SK-N-SH (cell line): ENCODE measurements at regions not wholly inside any gene's neighbourhood (a gene's known extent, or its start where the extent isn't known, plus 50 kb on each side); places are given as distances from the start of the nearest gene placed in this dataset.

Experiments used
- ELF1 ChIP-seq: IDR thresholded peaks from 2 replicates; pipeline ENCODE4 v1.4.0; 2012
- EP300 ChIP-seq, 2 experiments: IDR thresholded peaks; 2 replicates each; pipeline versions ENCODE4 v1.4.0 to v1.6.1; 2012; ENCODE audit warnings: borderline replicate concordance in 1 of 2, low read depth in 1 of 2, low read length in 1 of 2
- NRF1 ChIP-seq: IDR thresholded peaks from 2 replicates; pipeline ENCODE4 v1.6.1; 2012; ENCODE audit warnings: low read depth, mild to moderate bottlenecking, low read length
- POLR2AphosphoS5 ChIP-seq: IDR thresholded peaks from 2 replicates; pipeline ENCODE4 v1.6.1; 2012; ENCODE audit warnings: low read depth, low read length
- RAD21 ChIP-seq: IDR thresholded peaks from 2 replicates; pipeline ENCODE4 v1.6.1; 2012; ENCODE audit warnings: mild to moderate bottlenecking, low read length
- TF ChIP-seq, protein P1 (sequence below): fragments of 200-600 bp; sonication (generic); IDR thresholded peaks from 2 replicates; pipeline ENCODE4 v1.6.1; 2017; ENCODE audit warnings: antibody characterized with exemption, mild to moderate bottlenecking, moderate library complexity
- TF ChIP-seq, protein P2 (sequence below): IDR thresholded peaks from 2 replicates; pipeline ENCODE4 v1.6.1; 2012; ENCODE audit warnings: mild to moderate bottlenecking, low read depth, low read length, moderate library complexity

GRCh38 chr2:42999856-43000241, 207.5 kb upstream of the HAAO start:
- TF ChIP-seq, protein P1, sequence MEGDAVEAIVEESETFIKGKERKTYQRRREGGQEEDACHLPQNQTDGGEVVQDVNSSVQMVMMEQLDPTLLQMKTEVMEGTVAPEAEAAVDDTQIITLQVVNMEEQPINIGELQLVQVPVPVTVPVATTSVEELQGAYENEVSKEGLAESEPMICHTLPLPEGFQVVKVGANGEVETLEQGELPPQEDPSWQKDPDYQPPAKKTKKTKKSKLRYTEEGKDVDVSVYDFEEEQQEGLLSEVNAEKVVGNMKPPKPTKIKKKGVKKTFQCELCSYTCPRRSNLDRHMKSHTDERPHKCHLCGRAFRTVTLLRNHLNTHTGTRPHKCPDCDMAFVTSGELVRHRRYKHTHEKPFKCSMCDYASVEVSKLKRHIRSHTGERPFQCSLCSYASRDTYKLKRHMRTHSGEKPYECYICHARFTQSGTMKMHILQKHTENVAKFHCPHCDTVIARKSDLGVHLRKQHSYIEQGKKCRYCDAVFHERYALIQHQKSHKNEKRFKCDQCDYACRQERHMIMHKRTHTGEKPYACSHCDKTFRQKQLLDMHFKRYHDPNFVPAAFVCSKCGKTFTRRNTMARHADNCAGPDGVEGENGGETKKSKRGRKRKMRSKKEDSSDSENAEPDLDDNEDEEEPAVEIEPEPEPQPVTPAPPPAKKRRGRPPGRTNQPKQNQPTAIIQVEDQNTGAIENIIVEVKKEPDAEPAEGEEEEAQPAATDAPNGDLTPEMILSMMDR: no peak
- TF ChIP-seq, protein P2, sequence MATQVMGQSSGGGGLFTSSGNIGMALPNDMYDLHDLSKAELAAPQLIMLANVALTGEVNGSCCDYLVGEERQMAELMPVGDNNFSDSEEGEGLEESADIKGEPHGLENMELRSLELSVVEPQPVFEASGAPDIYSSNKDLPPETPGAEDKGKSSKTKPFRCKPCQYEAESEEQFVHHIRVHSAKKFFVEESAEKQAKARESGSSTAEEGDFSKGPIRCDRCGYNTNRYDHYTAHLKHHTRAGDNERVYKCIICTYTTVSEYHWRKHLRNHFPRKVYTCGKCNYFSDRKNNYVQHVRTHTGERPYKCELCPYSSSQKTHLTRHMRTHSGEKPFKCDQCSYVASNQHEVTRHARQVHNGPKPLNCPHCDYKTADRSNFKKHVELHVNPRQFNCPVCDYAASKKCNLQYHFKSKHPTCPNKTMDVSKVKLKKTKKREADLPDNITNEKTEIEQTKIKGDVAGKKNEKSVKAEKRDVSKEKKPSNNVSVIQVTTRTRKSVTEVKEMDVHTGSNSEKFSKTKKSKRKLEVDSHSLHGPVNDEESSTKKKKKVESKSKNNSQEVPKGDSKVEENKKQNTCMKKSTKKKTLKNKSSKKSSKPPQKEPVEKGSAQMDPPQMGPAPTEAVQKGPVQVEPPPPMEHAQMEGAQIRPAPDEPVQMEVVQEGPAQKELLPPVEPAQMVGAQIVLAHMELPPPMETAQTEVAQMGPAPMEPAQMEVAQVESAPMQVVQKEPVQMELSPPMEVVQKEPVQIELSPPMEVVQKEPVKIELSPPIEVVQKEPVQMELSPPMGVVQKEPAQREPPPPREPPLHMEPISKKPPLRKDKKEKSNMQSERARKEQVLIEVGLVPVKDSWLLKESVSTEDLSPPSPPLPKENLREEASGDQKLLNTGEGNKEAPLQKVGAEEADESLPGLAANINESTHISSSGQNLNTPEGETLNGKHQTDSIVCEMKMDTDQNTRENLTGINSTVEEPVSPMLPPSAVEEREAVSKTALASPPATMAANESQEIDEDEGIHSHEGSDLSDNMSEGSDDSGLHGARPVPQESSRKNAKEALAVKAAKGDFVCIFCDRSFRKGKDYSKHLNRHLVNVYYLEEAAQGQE: no peak
- TF ChIP-seq ELF1: no peak
- TF ChIP-seq RAD21: no peak
- no peak for TF ChIP-seq EP300 (IDR thresholded peaks at IDR 0.05; ENCODE audit: borderline replicate concordance in 1 of 2, low read depth in 1 of 2, low read length in 1 of 2)
- no peak for TF ChIP-seq POLR2AphosphoS5
- no peak for TF ChIP-seq NRF1
